ENCODE measurements at regions not wholly inside any gene's neighbourhood (a gene's known extent, or its start where the extent isn't known, plus 50 kb on each side); places are given as distances from the start of the nearest gene placed in this dataset.

- TF ChIP-seq SUZ12 (IDR thresholded peaks at IDR 0.05; ENCODE audit: extremely low read depth, insufficient read depth, insufficient read length), result no peak
- no peak for TF ChIP-seq YY1 (IDR thresholded peaks at IDR 0.05; ENCODE audit: insufficient read depth, insufficient read length)
- TF ChIP-seq ZNF274 (IDR thresholded peaks at IDR 0.05; ENCODE audit: low read depth, low read length), result no peak
These were observed 57.3 kb upstream of the PTGFRN start for GRCh38 chr1:116852367-116852766.
